ENCODE measurements at regions not wholly inside any gene's neighbourhood (a gene's known extent, or its start where the extent isn't known, plus 50 kb on each side); places are given as distances from the start of the nearest gene placed in this dataset.
"Not testable (repeated sequence)": the region's sequence is repeated elsewhere in the genome, so short reads cannot be mapped to it uniquely, and the experiment has no call there.

DNA sequence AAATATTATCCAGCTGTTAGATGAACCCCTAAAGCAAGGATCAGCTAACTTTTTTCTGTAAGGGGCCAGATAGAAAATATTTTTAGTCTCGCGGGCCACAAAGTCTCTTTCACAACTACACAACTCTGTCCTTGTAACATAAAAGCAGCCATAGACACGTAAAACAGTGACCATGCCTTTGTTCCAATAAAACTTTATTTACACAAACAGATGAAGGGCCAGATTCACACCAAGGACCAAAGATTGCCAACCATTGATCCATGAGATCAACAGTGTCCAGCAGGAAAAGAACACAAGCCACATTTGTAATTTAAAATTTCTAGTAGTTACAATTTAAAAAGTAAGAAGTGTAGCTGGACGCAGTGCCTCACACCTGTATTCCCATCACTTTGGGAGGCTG is 109.7 kb downstream of the PHETA1 start:
- Histone ChIP-seq H3K4me1 (ENCODE audit: low read depth, poor library complexity, severe bottlenecking) (no peaks in the 10 kb centered on the region), H3K4me2 (no peak overlapping the region), H3K9ac (no peak overlapping the region), H3K4me3 (IDR thresholded peaks at IDR 0.05; ENCODE audit: insufficient read depth, low read depth, low read length) (no peak overlapping the region), H4K20me1 (ENCODE audit: insufficient read depth) (no peaks in the 10 kb centered on the region), H3K27ac (no peak overlapping the region), H3K27me3 (ENCODE audit: insufficient read depth, low read depth) (no peaks in the 10 kb centered on the region), H3K79me2 (ENCODE audit: insufficient read depth, low read depth) (no peaks in the 10 kb centered on the region), H2AFZ (ENCODE audit: low read depth) (no peak overlapping the region), H3K36me3 (ENCODE audit: insufficient read depth) (no peaks in the 10 kb centered on the region)
- TF ChIP-seq, protein P1, sequence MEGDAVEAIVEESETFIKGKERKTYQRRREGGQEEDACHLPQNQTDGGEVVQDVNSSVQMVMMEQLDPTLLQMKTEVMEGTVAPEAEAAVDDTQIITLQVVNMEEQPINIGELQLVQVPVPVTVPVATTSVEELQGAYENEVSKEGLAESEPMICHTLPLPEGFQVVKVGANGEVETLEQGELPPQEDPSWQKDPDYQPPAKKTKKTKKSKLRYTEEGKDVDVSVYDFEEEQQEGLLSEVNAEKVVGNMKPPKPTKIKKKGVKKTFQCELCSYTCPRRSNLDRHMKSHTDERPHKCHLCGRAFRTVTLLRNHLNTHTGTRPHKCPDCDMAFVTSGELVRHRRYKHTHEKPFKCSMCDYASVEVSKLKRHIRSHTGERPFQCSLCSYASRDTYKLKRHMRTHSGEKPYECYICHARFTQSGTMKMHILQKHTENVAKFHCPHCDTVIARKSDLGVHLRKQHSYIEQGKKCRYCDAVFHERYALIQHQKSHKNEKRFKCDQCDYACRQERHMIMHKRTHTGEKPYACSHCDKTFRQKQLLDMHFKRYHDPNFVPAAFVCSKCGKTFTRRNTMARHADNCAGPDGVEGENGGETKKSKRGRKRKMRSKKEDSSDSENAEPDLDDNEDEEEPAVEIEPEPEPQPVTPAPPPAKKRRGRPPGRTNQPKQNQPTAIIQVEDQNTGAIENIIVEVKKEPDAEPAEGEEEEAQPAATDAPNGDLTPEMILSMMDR (conservative IDR thresholded peaks at IDR 0.05; ENCODE audit: low read depth, low read length): no peak

DNA sequence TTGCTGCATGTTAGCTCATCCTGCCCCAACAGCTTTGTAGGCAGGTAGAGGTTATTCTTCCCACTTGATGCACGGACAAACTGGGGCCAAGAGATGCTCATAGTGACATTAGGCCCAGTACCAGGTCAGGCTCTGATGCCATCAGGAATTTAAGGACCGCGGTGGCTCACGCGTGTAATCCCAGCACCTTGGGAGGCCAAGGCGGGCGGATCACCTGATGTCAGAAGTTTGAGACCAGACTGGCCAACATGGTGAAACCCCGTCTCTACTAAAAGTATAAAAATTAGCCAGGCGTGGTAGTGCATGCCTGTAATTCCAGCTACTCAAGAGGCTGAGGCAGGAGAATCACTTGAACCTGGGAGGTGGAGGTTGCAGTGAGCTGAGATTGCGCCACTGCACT is 110.8 kb downstream of the PHETA1 start:
- not testable (repeated sequence) for H3K4me3 ChIP-seq (IDR thresholded peaks at IDR 0.05; ENCODE audit: insufficient read depth, low read depth, low read length); H3K79me2 ChIP-seq (ENCODE audit: insufficient read depth, low read depth); H2AFZ ChIP-seq (ENCODE audit: low read depth); H3K9ac ChIP-seq; H3K4me2 ChIP-seq; H3K27ac ChIP-seq; H3K36me3 ChIP-seq (ENCODE audit: insufficient read depth); H3K4me1 ChIP-seq (ENCODE audit: low read depth, poor library complexity, severe bottlenecking); H4K20me1 ChIP-seq (ENCODE audit: insufficient read depth); H3K27me3 ChIP-seq (ENCODE audit: insufficient read depth, low read depth)

DNA sequence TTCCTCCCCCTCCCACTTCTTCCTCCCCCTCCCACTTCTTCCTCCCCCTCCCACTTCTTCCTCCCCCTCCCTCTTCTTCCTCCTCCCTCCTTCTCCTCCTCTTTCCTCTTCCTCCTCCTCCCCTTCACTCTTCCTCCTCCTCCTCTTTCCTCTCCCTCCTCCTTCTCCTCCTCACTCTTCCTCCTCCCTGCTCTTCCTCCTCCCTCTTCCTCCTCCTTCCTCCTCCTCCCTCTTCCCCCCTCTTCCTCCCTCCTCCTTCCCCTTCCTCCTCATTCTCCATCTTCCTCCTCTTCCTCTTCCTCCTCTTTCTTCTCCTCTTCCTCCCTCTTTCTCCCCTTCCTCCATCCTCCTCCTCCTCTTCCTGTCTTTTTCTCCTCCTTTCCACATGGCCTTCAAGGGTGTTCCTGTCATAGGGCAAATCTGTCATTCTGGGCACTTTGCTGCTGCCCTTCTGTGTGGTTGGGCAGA is 111.4 kb downstream of the PHETA1 start:
- H2AFZ ChIP-seq (ENCODE audit: low read depth): no peak overlapping the region
- H3K4me2 ChIP-seq: no peak overlapping the region
- H3K9ac ChIP-seq: no peak overlapping the region
- H3K79me2 ChIP-seq (ENCODE audit: insufficient read depth, low read depth): no peaks in the 10 kb centered on the region
- H4K20me1 ChIP-seq (ENCODE audit: insufficient read depth): no peaks in the 10 kb centered on the region
- TF ChIP-seq, protein P1 (conservative IDR thresholded peaks at IDR 0.05; ENCODE audit: low read depth, low read length): no peak
- H3K36me3 ChIP-seq (ENCODE audit: insufficient read depth): no peaks in the 10 kb centered on the region
- H3K4me1 ChIP-seq (ENCODE audit: low read depth, poor library complexity, severe bottlenecking): no peaks in the 10 kb centered on the region
- no peaks in the 10 kb centered on the region for H3K27me3 ChIP-seq (ENCODE audit: insufficient read depth, low read depth)
- H3K4me3 ChIP-seq (IDR thresholded peaks at IDR 0.05; ENCODE audit: insufficient read depth, low read depth, low read length): no peak overlapping the region
- H3K27ac ChIP-seq: no peak overlapping the region

DNA sequence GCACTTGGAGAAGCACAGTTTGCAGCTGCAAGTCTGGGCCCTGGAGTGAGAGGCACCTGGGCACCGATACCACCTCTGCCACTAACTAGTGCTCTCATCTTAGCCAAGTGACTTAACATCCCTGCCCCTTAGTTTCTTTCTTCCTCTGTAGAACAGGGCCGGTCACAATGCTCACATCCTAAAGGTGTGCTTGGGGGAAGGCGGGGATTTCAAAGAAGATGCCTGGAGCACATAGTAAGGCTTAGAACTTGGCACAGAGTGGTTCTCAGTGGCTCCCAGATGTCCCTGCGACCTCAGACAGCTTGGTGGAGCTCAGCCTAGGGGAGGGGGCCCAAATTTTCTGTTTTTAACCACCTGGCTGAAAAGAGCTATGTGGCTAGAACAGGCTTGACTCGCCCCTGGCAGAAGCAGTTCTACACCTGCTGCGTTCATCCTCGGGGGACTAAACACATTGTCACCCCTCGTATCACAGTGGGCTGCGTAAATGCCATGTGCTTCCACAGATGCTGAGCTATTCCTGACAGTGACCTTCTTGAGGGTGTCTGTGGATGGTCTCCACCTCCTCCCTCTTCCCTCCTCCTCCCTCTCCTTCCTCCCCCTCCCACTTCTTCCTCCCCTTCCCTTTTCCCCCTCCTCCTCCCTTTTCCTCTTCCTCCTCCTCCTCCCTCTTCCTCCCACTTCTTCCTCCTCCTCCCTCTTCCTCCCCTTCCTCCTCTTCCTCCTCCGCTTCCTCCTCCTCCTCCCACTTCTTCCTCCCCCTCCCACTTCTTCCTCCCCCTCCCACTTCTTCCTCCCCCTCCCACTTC is 112.1 kb downstream of the PHETA1 start:
- Histone ChIP-seq H3K27me3 (ENCODE audit: insufficient read depth, low read depth) (no peaks in the 10 kb centered on the region), H3K4me3 (IDR thresholded peaks at IDR 0.05; ENCODE audit: insufficient read depth, low read depth, low read length) (no peak overlapping the region), H3K4me2 (no peak overlapping the region), H4K20me1 (ENCODE audit: insufficient read depth) (no peaks in the 10 kb centered on the region), H3K4me1 (ENCODE audit: low read depth, poor library complexity, severe bottlenecking) (no peaks in the 10 kb centered on the region), H3K9ac (no peak overlapping the region), H3K36me3 (ENCODE audit: insufficient read depth) (no peaks in the 10 kb centered on the region), H3K79me2 (ENCODE audit: insufficient read depth, low read depth) (no peaks in the 10 kb centered on the region), H2AFZ (ENCODE audit: low read depth) (no peak overlapping the region), H3K27ac (no peak overlapping the region)
- TF ChIP-seq, protein P1 (conservative IDR thresholded peaks at IDR 0.05; ENCODE audit: low read depth, low read length): no peak

GRCh38 chr12:111255261-111255660 is 113.6 kb downstream of the PHETA1 start:
- Histone ChIP-seq H3K27me3 (ENCODE audit: insufficient read depth, low read depth) (no peaks in the 10 kb centered on the region), H3K27ac (no peak overlapping the region), H3K79me2 (ENCODE audit: insufficient read depth, low read depth) (no peaks in the 10 kb centered on the region), H3K4me1 (ENCODE audit: low read depth, poor library complexity, severe bottlenecking) (no peaks in the 10 kb centered on the region), H3K4me3 (IDR thresholded peaks at IDR 0.05; ENCODE audit: insufficient read depth, low read depth, low read length) (no peak overlapping the region), H2AFZ (ENCODE audit: low read depth) (no peak overlapping the region), H3K36me3 (ENCODE audit: insufficient read depth) (no peaks in the 10 kb centered on the region), H3K4me2 (no peak overlapping the region), H4K20me1 (ENCODE audit: insufficient read depth) (no peaks in the 10 kb centered on the region), H3K9ac (no peak overlapping the region)
- TF ChIP-seq, protein P1 (conservative IDR thresholded peaks at IDR 0.05; ENCODE audit: low read depth, low read length): no peak
